ENCODE measurements at regions not wholly inside any gene's neighbourhood (a gene's known extent, or its start where the extent isn't known, plus 50 kb on each side); places are given as distances from the start of the nearest gene placed in this dataset.
"Not testable (repeated sequence)": the region's sequence is repeated elsewhere in the genome, so short reads cannot be mapped to it uniquely, and the experiment has no call there.

DNA sequence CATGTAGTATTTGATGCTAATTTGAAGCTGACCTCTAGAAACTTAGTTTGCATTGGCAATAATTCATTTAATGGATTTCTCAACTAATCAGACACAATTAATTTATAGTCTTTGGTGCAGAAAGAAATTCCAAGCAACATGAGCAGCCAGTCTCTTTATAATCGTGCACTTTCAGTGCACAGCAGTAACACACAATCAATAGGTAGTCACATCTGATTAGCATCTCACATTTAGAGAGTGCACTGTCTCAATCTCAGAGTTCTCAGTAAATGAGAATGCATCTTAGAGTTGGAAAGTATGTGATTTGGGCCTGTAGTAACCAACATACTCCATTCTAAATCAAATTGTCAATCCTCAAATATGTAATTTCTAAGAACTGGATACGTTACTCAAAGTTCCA, 377.6 kb downstream of the POM121L12 start:
- no peak for DNase-seq

DNA sequence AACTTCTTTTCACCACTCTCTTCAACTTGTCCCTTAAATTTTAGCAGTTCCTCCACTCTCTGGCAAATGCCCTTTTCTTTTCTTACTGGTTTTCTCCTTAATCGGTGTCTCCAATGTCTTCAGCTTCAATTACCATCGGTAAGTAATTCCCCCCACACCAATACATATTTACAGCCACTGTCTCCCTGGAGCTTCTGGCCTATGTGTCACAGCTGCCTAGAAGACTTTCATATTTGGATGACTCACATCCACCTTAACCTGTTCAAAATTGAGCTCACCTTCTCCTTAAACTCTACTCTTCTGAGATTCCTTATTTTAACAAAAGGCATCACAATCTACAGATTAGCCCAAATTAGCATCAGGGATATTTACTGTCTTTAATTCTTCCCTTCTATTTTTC, 380.4 kb downstream of the POM121L12 start:
- DNase-seq = no peak

DNA sequence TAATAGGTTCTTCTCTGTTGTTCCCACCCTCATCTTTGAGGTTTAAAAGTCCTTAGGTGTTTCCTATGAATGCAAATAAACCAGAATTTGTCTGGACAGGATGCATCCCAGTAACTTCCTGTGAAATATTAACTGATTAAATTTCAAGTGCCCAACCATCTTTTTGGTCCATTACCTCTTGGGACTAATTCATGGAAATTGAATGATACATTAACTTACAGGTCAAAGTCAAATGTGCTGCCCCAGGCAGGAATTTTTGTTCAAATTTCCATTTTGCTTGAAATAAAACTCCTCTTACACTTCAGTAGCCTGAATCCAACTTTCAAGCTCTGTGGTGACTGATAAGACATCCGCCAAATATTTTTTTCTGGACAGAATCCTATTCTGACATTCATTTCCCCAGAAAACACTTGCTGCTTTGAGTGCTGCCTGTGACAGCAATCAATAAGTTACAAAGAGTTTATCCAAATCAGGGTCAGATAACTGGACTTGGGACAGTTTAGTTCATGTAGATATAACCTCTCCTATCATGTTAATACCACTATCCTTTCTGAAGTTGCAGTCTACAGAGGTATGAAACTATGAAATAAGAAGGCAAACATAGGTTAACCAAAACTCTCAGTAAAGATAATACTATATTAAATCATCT, 383.5 kb downstream of the POM121L12 start:
- DNase-seq = no peak

DNA sequence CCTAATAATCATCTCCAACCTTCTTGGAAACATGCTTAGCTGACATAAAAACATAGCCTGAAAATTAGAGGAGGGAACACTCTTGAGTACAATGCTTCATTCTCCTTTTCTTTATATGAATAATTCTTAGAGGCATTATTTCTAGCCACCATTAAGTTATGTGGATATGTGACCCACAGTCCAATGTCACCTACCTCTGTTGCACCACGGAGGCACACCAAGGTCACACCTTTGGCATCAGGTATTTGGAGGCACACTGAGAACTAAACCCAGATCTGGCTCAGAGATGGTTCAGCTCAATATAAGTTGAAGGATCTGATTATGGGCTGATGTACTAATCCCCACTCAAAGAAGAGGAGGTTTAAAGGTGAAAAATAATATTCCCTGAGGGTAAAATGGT, 385.1 kb downstream of the POM121L12 start:
- no peak for DNase-seq

DNA sequence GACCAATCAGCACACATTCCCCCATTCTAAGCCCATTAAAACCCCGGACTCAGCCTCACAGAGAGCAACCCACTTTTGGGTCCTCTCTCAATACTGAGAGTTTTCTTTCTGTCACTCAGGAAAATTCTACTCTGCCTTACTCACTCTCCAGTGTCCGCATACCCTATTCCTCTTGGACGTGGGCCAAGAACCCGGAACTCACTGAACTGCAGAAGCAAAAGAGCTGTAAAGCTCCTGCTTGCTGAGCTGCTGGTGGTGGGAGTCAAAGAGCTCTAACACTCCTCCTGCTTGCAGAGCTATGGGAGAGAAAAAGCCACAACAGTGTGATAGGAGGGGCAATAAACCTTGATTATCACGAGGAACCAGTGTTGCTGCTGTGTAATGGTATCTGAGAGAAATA, 386.9 kb downstream of the POM121L12 start:
- DNase-seq = no peak

DNA sequence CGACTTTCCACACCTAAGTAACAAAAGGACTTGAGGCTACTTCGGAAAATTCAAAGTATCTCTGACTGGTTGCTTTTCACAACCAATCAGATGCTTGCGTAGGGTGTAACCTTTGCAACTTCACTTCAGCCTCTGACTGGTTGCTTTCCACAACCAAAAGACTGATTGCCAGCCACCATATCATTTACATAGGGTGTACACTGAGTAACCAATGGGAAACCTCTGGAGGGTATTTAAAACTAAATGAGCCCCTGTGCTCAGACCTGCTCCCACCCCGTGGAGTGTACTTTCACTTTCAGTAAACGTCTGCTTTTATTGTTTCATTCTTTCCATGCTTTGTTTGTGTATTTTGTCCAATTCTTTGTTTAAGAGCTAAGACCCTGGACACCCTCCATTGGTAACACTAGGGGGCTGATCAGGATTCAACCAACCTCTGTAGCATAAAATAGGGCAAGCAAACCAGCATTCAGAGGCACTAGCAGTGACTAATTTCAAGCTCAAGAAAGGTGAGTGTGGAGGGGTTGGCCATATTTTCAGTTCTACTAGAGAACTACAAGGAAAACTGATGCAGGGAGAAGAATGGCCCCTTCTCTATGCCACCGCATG, 390.8 kb downstream of the POM121L12 start:
- no peak for DNase-seq

DNA sequence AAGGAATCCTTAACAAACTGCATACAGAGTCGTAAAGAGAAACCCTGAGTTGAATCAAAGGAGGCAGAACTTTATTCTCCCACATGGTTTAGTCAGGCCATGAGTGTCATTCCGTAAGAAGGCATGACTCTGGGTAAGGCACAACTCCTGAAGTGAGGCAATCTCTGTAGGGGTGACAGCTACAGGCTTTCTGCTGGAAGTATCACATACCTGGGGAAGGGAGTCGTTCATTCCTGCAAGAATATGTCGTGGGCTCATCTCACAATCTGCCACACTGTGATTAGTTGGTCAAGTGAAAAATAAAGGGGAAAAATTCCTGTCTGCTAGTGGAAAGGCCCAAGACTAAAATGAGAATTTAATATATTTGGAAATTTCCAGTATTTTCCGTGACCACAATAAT, 392.6 kb downstream of the POM121L12 start:
- DNase-seq = no peak

DNA sequence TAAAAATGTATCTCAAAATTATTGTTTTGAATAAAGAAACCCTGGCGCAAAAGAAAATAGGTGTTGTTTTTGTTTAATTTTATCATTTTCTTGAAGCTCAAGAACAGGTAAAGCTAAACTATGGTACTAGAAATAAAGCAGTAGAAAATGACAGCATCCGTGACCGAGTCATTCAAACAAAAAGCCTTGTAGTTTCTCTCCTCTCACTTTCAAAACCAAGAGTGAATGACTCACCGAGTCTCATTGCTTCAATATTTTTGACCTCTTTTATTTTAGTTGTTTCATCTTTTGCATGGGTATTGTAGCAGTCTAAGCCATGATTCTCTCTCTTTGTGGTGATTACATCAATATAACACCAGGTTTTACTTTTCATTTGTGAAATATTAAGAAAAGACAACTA, 396.5 kb downstream of the POM121L12 start:
- DNase-seq = no peak

DNA sequence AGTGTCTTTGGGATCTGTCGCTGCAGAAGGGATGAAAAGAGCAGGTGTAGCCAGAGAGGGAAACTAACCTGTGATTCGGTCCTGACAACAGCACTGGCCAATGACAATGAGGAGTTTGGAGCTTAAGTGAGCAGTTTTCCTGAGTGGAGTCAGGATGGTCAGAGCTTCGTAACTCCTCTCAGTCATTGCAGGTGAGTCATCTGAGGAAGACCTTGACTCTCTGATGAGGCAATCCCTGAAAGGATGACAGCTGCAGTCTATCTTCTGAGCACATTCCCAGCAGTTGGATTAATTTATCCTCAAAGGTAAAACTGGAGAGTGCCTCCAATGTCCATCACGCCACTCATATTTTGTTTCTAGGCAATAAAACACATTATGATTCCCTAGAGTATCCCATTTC, 401.9 kb downstream of the POM121L12 start:
- no peak for DNase-seq

DNA sequence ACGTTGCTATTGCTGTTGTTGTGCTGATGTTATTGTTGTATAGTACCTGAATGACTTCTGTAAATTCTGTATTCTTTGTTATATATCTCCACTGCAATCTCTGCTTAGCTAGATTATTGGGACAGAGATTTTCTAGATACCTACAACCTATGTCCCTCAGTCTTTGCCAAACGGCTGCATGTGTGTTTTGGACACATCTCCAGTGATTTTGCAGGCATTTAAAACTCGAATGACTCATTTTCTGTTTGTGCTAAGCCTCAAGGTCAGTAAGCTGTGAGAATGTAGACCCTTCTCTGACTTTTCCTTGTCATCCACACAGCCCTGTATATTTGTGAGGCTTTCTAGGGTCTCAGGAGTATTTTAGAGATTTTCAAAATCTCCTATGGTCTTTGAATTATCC, 410.7 kb downstream of the POM121L12 start:
- DNase-seq = no peak

DNA sequence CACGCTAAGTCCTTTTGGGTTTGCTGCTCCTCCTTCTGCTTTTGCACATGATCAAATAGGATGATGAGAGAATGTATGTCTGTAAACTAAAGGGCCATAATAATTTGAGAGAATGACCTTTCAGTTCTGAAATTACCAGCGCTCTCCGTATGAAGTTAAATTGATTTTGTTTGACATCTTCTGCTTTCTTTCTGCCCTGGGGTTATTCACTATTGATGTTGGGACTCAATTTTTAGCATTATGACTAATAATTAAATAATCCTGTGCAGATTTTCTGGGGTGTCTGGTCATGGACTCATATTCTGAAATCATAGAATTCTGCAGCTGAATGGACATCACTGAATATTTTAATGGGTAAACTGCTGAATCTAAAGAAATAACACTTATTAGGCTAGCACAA, 423.2 kb downstream of the POM121L12 start:
- DNase-seq = no peak

DNA sequence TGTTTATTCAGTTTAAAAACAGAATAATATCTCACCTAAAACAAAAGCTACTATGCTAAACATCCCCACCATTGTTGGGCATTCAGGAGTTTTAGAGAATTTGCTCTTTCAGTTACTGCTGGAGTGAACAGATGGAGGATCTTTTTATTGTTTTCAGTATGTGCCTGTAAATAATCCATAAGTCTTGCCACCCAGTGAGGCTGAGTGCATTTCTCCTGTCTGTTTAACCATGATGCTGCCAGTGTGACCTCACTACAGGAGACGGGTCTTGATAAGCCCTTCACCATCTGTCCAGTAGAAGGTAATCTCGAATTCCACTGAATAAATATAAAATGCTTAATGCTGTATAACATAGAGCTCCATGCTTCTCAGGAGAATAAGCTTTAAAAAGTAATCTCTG, 430.9 kb downstream of the POM121L12 start:
- no peak for DNase-seq

DNA sequence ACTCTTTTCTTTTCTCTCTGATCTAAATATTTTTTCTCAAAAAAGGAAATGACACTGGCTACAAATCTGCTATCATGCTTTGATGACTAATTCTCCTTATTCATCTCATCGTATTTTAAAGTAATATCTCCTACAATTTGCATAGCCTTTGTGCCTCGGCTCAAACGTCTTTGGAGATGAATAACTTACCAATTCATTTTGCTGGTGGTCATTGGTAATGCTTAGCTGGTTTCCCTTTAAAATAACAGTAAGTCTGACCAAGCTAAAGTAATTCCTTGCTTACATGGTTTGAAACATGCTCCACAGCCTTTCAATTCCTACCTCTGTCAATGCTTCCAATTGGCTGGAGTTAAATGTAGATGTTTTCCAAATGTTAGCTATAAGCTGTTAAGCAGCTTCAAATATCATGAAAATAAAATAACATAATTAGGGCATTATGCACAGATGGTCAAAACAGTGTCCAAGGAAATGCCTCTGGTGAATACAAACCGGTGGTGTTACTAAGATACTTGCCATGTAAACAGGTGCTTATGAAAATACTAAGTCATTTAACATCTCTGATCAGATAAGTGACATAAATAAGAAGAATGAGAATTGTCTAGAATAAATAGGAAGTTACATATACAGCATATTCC, 435.0 kb downstream of the POM121L12 start:
- DNase-seq = no peak

DNA sequence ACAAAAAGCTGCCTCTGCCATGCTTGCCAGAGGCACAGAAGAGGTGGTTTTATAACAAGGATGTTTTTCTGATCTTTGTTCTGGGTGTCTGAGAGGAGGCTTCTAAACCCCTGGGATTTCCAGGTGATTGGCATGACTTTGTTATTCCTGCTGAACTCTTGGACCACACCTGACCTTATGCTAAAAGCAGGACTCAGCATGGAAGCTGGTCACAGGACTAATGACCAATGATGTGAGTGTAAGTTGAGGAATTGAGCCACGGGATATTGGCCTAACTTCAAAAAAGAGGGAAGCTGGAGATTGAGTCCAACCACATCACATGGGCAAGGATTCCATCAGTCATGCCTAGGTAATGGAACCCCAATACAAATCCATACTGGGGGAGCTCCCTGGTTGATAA, 437.9 kb downstream of the POM121L12 start:
- no peak for DNase-seq

DNA sequence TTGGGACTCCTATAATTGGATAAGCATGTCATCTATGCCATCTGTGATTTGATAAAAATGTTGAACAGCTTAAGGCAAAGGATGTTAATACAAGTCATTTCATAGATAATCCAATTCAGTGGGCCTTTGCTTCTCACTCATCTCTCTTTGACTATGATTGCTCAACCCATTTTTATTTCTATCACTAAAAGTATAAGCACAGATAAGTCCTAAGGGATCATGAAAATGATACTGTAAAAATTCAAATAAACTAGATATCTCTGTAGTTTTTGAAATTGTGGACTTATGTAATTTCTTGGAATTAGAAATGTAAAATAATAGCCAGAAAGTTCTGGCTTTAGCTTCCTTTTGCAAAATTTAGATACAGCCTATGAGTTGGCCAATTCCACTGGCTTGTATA, 440.3 kb downstream of the POM121L12 start:
- DNase-seq = no peak

DNA sequence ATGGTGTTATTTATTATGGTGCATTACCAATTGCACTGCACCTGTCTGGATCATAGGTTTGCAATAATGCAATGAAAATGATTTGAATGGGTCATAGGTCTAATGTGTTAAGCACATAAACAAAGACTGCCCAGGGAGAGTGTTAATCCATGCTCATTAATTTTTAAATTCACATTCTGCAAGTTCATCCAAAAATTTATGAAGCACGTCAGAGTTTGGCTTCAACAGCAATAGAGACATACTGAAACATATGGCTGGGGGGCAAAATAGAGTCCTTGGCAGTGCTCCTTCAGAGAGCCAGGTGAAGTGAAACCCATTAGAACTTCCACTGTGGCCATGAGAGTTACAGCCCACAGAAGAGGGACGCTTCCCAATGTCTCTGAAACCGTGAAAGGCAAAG, 441.1 kb downstream of the POM121L12 start:
- no peak for DNase-seq

DNA sequence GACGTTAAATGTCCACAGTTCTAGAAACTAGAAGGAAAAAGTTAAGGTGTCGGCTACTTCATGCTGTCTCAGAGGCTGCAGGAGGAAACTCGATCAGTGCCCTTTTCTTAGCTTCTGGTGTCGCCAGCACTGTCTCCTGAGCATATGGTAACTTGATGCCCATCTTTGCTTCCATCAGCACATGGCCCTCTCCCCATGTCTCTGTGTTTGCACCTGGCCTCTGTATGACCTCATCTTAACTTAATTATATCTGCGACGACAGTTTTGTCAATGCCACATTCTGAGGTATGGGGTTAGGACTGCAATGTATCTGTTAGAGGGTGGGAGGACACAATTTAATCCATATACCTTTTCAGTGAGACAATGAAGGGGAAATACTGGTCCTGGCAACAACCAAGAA, 449.9 kb downstream of the POM121L12 start:
- DNase-seq = no peak

DNA sequence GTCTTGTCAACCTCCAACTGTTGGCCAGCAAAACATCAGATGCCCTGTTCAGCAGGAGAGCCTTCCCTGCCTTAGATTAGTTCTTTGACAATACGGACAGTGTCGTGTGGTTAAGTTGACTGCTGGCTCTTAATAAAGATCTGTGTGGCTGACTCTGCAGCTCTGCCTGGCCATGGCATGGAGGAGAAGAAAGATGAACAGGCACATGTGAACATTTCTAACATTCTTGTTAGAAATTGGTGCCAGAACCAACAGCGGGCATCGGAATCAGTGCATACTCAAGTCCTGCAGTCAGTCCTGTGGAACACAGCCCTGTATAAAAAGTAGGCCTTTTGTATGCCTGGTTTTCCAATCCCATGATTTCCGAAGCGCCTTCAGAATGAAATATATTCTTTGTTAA, 455.6 kb downstream of the POM121L12 start:
- DNase-seq = no peak

DNA sequence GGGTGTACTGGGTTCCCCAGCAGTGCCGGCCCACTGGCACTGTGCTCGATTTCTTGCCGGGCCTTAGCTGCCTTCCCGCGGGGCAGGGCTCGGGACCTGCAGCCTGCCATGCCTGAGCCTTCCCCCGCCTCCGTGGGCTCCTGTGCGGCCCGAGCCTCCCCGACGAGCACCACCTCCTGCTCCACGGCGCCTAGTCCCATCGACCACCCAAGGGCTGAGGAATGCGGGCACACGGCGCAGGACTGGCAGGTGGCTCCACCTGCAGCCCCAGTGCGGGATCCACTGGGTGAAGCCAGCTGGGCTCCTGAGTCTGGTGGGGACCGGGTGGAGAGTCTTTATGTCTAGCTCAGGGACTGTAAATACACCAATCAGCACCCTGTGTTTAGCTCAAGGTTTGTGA, 459.7 kb downstream of the POM121L12 start:
- DNase-seq = not testable (repeated sequence)

DNA sequence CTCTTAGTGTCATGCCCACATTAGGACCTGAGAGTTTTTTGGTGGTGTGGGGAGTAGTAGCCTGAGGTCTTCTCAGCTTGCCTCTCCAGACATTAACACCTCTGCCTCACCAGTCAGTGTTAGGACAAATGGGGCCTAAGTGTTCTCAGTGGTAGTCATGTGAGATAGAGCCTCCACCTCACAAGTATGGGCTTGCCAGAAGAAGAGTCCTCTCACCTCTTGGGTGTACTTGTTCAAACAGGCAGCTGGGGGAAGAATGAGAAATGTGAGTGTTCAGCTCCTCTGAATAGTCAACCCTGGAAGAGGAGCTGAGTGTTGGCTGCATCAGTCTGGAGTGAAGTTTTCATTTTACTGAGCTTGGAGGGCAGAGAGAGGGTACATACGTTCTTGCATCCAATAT, 464.6 kb downstream of the POM121L12 start:
- DNase-seq = no peak

DNA sequence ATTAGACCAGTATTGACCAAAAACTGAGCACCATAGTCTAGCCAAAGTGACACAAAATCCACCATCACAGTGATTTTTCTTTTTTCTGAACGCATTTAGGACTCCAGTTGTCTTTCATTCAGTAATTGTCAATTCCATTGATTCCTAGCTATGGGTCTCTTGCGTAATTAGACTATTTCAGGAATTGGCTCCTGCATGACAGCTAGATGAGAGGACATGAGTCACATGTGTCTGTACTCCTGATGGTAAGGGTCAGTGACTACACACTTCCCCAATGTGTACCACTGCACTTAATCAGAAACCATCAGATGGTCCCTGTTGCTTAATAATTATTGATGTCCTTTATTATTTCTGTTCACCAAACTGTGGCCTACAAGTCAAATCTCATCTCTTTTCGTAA, 469.5 kb downstream of the POM121L12 start:
- DNase-seq = no peak

DNA sequence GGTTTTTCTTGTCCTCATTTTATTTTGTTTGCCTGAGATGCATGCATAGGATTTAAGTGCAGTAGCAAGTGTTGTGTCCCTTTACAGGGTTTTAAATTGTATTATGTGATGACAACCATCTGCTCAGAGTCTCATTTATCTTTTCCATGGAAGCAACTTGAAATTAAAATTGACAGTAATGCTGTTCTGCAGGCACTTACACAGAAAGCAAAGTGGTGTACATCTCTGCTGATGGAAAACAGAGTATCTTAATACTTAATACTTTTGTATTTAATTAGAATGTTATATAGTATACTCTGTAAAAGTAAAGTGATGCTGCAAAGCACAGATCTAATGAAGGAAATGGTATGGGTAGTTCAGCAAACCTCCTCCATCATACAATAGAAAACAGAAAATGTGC, 482.9 kb downstream of the POM121L12 start:
- DNase-seq = no peak

DNA sequence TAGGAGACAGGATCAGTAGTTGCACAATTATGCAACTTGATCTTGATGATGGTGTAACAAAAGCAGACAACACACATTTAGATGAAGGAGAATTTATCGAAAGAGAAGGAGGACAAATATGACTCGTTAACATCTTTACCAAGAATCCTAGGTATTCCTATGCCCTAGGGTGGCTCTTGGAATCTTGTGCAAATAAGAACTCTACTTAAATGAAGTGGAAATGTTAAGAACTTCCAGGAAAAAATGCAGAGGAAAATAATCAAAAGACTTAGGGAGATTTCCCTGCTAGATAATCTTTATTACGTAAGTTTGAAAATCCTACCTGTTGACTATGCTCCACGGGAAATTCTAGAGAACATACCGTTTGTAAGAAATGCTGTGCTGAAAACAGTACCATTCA, 485.4 kb downstream of the POM121L12 start:
- DNase-seq = no peak

DNA sequence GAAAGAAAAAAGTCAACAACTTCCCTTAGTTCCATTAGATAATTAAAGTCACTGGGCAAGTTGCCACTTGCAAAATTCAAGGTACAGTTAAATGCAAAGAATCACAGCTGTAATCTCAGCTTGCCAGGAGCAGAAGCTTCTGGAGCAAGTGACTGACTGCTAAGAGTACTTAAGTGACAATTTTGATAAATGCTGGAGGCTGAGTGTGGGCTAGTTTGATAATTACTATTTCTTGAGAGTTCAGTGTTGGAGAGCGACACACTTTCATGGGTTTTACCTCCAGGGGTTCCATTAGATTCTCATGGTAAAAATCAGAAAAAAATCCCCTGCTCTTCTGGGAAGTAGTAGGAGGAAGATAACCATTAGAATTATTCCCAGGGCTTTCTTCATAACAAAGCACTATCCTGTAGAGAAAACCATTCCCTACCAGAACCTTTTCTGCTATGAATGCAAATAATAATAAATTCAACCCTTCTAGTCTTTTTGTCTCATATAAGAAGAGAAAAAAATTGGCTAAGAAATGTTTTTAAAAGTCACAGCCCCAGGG, 486.3 kb downstream of the POM121L12 start:
- DNase-seq = no peak

DNA sequence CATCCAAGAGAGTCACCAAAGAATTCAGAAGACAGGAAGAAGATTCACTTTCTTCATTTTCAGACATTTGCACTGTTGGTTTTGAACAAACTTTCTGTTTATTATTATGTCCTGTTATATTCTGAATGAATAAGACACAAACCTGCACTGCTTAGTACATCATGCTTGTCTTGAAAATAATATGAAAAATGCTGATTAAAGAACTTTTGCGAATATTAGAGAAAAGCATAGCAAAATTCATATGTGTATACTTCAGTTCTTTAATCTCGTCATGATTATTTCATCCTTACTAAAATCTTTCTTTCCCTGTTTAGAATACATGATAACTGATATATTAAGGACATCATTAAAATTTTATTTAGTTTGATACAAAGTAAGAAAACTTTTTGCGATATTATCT, 504.1 kb downstream of the POM121L12 start:
- DNase-seq = no peak

Data from NCI-H1417 (cell line).